ENCODE measurements at regions not wholly inside any gene's neighbourhood (a gene's known extent, or its start where the extent isn't known, plus 50 kb on each side); places are given as distances from the start of the nearest gene placed in this dataset.

GRCh38 chr2:71857636-71858035 lies 290.0 kb downstream of the CYP26B1 start:
- in situ Hi-C loops (cut with HindIII; ENCODE audit: low sequenced_read_pairs) = no loop called here
- TF ChIP-seq, protein P1, sequence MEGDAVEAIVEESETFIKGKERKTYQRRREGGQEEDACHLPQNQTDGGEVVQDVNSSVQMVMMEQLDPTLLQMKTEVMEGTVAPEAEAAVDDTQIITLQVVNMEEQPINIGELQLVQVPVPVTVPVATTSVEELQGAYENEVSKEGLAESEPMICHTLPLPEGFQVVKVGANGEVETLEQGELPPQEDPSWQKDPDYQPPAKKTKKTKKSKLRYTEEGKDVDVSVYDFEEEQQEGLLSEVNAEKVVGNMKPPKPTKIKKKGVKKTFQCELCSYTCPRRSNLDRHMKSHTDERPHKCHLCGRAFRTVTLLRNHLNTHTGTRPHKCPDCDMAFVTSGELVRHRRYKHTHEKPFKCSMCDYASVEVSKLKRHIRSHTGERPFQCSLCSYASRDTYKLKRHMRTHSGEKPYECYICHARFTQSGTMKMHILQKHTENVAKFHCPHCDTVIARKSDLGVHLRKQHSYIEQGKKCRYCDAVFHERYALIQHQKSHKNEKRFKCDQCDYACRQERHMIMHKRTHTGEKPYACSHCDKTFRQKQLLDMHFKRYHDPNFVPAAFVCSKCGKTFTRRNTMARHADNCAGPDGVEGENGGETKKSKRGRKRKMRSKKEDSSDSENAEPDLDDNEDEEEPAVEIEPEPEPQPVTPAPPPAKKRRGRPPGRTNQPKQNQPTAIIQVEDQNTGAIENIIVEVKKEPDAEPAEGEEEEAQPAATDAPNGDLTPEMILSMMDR (IDR thresholded peaks at IDR 0.05; ENCODE audit: low read depth, low read length) = no peak
- DNase-seq (ENCODE audit: low read depth, low spot score) = no peak
- H3K4me3 ChIP-seq (ENCODE audit: low read depth, low read length) = no peak overlapping the region

- in situ Hi-C loops (cut with HindIII; ENCODE audit: low sequenced_read_pairs) = no loop called here
- no peak for DNase-seq (ENCODE audit: low read depth, low spot score)
- TF ChIP-seq, protein P1 (IDR thresholded peaks at IDR 0.05; ENCODE audit: low read depth, low read length) = no peak
Observed at GRCh38 chr2:71856773-71857525, 290.7 kb downstream of the CYP26B1 start.

DNA sequence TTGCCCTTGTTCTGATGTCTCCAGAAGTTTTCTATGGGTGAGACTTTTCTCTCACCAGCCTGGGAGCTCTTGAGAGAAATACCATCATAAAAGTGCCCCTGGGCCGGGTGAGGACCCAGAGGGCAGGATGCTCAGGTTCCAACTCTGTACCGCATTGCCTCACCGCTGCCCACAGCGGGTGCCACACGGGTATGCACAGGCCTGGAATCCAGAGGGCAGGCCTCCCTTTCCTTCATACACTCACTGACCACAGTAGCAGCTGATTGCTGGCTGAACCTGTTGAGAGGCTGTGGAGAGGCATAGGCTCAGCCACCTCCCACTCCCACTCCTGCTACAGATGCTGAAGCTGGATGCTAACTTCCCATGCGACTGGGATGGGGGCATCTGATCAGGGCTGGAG lies 293.8 kb downstream of the CYP26B1 start:
- TF ChIP-seq, protein P1 (IDR thresholded peaks at IDR 0.05; ENCODE audit: low read depth, low read length) = no peak
- no peak for DNase-seq (ENCODE audit: low read depth, low spot score)
- no peak overlapping the region for H3K4me3 ChIP-seq (ENCODE audit: low read depth, low read length)
- in situ Hi-C loops (cut with HindIII; ENCODE audit: low sequenced_read_pairs) = no loop called here

More at GRCh38 chr2:71856773-71857525, 290.7 kb downstream of the CYP26B1 start:
- no peak overlapping the region for H3K4me3 ChIP-seq (ENCODE audit: low read depth, low read length)

DNA sequence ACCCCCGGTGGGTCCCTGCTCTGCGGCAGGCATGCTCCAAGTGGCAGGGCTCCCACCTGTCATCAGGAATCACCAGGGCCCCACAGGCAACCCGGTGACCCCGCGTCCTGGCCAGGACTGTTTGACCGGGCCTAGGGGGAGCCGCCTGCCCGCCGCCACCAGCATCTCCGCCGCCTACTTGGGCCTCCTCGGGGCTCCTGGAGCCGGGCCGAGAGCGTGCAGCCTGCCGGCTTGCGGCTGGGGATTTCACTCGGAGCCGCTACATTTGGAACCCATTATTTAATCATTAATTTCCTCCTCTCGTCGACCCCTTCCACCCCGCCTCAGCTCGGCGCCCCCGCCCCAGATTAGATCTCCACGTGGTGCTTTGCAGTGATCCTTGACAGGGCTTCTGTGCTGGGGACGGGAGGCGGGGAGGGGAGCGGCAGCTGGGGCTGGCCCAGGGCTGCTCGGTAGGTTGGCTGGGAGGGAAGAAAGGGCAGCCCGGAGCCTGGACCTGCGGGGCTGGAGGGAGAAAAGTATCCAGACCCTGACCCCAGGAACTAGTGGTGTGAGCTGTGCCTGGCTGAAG lies 295.4 kb downstream of the CYP26B1 start:
- TF ChIP-seq, protein P1 (IDR thresholded peaks at IDR 0.05; ENCODE audit: low read depth, low read length) = no peak
- no peak overlapping the region for H3K4me3 ChIP-seq (ENCODE audit: low read depth, low read length)
- no peak for DNase-seq (ENCODE audit: low read depth, low spot score)
- in situ Hi-C loops (cut with HindIII; ENCODE audit: low sequenced_read_pairs) = no loop called here

- TF ChIP-seq, protein P1 (IDR thresholded peaks at IDR 0.05; ENCODE audit: low read depth, low read length) = no peak
- H3K4me3 ChIP-seq (ENCODE audit: low read depth, low read length) = no peak overlapping the region
- no peak for DNase-seq (ENCODE audit: low read depth, low spot score)
- in situ Hi-C loops (cut with HindIII; ENCODE audit: low sequenced_read_pairs) = no loop called here
Observed at GRCh38 chr2:71851094-71851750, 296.4 kb downstream of the CYP26B1 start.

GRCh38 chr2:71850306-71850801 lies 297.3 kb downstream of the CYP26B1 start:
- H3K4me3 ChIP-seq (ENCODE audit: low read depth, low read length) = no peak overlapping the region
- TF ChIP-seq, protein P1 (IDR thresholded peaks at IDR 0.05; ENCODE audit: low read depth, low read length) = no peak
- DNase-seq (ENCODE audit: low read depth, low spot score) = no peak
- in situ Hi-C loops (cut with HindIII; ENCODE audit: low sequenced_read_pairs) = no loop called here
